GM12878 (cell line): ENCODE measurements at regions not wholly inside any gene's neighbourhood (a gene's known extent, or its start where the extent isn't known, plus 50 kb on each side); places are given as distances from the start of the nearest gene placed in this dataset.

ENCODE experiments used
- ATAC-seq: fragments of 200-7000 bp; cut with Tn5 transposase; 3 replicates; pipeline ENCODE4 v1.9.1; 2020; ENCODE audit warnings: mild to moderate bottlenecking, moderate library complexity
- BruUV-seq: library from RNA; stranded (reverse); fragments of 400-500 nt; replicated peaks from 2 replicates; lab custom pipeline; 2021; lab: Mats Ljungman, UMichigan
- CTCF ChIA-PET: fragments of 300-600 bp; sonication (Branson Sonifier 250); formaldehyde crosslinking; extraction: SDS; loops from one replicate; lab custom pipeline; 2021; ENCODE audit warnings: inconsistent platforms; lab: Yijun Ruan, JAX
- POLR2A ChIA-PET: fragments of 350-600 bp; formaldehyde crosslinking; extraction: SDS; loops from one replicate; lab custom pipeline; 2021; ENCODE audit warnings: inconsistent platforms; lab: Charles Lee
- RAD21 ChIA-PET: fragments of 300-600 bp; sonication (Branson Sonifier 250); formaldehyde crosslinking; loops from one replicate; lab custom pipeline; 2023; ENCODE audit warnings: antibody characterized with exemption; ENCODE audit not compliant: unreplicated experiment; lab: Charles Lee
- SMC1A ChIA-PET: fragments of 300-600 bp; sonication (Branson Sonifier 250); formaldehyde crosslinking; loops from one replicate; lab custom pipeline; 2023; ENCODE audit not compliant: unreplicated experiment, uncharacterized antibody; lab: Charles Lee
- DNase-seq: peaks from one replicate; pipeline ENCODE4 v3.0.0-alpha.2; 2011; ENCODE audit warnings: low read depth, low spot score
- FAIRE-seq: peaks from 3 replicates; lab custom pipeline; 2011; peaks lifted over from hg19 to GRCh38; lab: Jason Lieb, UNC
- H2AFZ ChIP-seq: 2 replicates; pipeline ENCODE4 v1.6.0; 2011; ENCODE audit warnings: low read depth, low read length, control low read depth; ENCODE audit not compliant: control insufficient read depth
- H3K27ac ChIP-seq: 2 replicates; pipeline ENCODE4 v1.5.1; 2011; ENCODE audit warnings: control low read depth; ENCODE audit not compliant: control insufficient read depth, insufficient read depth
- H3K27me3 ChIP-seq, 2 experiments: replicated peaks in 1 of 2; 2 replicates each; pipeline versions ENCODE4 v1.6.0 to v1.6.1; 2011; ENCODE audit warnings: low read length in 1 of 2; ENCODE audit not compliant: control insufficient read depth in 2 of 2, insufficient read depth in 2 of 2
- H3K36me3 ChIP-seq, 2 experiments: 2 replicates each; pipeline ENCODE4 v1.5.1; 2011; ENCODE audit warnings: low read length in 1 of 2; ENCODE audit not compliant: control insufficient read depth in 2 of 2, insufficient read depth in 2 of 2
- H3K4me1 ChIP-seq: 2 replicates; pipeline ENCODE4 v1.6.1; 2011; ENCODE audit warnings: mild to moderate bottlenecking, low read length, moderate library complexity, mixed read lengths; ENCODE audit not compliant: control insufficient read depth, insufficient read depth
- H3K4me2 ChIP-seq: 2 replicates; pipeline ENCODE4 v1.6.0; 2011; ENCODE audit warnings: control low read depth; ENCODE audit not compliant: control insufficient read depth, insufficient read depth
- H3K4me3 ChIP-seq: fragments of 200-600 bp; sonication (generic); 2 replicates; pipeline ENCODE4 v1.5.1; 2016
- H3K79me2 ChIP-seq: 2 replicates; pipeline ENCODE4 v1.6.0; 2011; ENCODE audit warnings: low read length; ENCODE audit not compliant: control insufficient read depth, insufficient read depth
- H3K9ac ChIP-seq: 2 replicates; pipeline ENCODE4 v1.8.0; 2011; ENCODE audit warnings: low read length, control low read depth, mixed read lengths; ENCODE audit not compliant: control insufficient read depth, insufficient read depth
- H3K9me3 ChIP-seq: replicated peaks from 3 replicates; pipeline ENCODE4 v1.5.1; 2011; ENCODE audit warnings: mild to moderate bottlenecking, low read length; ENCODE audit not compliant: control insufficient read depth, insufficient read depth
- H4K20me1 ChIP-seq: 2 replicates; pipeline ENCODE4 v1.6.0; 2011; ENCODE audit not compliant: control insufficient read depth, insufficient read depth
- MEF2A ChIP-seq: IDR thresholded peaks from 2 replicates; pipeline ENCODE4 v1.6.1; 2011; ENCODE audit warnings: low read depth, mild to moderate bottlenecking, low read length, moderate library complexity; ENCODE audit not compliant: insufficient read depth
- NFYB ChIP-seq: IDR thresholded peaks from 2 replicates; pipeline ENCODE4 v1.6.1; 2011; ENCODE audit warnings: low read depth, mild to moderate bottlenecking, low read length, improper control_type of control experiment, moderate library complexity; ENCODE audit not compliant: insufficient read depth
- POLR2AphosphoS5 ChIP-seq: IDR thresholded peaks from 2 replicates; pipeline ENCODE4 v1.6.1; 2011; ENCODE audit warnings: mild to moderate bottlenecking, low read length, inconsistent platforms
- RELA ChIP-seq: fragments of 450-650 bp; IDR thresholded peaks from 2 replicates; pipeline ENCODE4 v1.8.0; 2014; ENCODE audit warnings: borderline replicate concordance; ENCODE audit not compliant: partially characterized antibody
- ZNF687 ChIP-seq: fragments of 450-650 bp; IDR thresholded peaks from 2 replicates; pipeline ENCODE4 v1.6.1; 2017; ENCODE audit warnings: mild to moderate bottlenecking, moderate library complexity
- WGBS: methylation state at CpG from one replicate; pipeline ENCODE4 v1.1.6; 2016; ENCODE audit warnings: low lambda C conversion rate; ENCODE audit not compliant: insufficient replicate concordance, insufficient coverage; ENCODE audit errors: missing lambda C conversion rate; 5-methylcytosine and 5-hydroxymethylcytosine counted together
- in situ Hi-C: fragments of 300-500 bp; cut with MboI; formaldehyde crosslinking; loops from 9 replicates; pipeline ENCODE4 v1.14.3; 2018; ENCODE audit warnings: mixed read lengths
- intact Hi-C: fragments of 100-400 bp; cut with micrococcal nuclease; formaldehyde crosslinking; loops from one replicate; pipeline ENCODE4 v1.14.2; 2022; ENCODE audit not compliant: unreplicated experiment

GRCh38 chr4:116788723-116789122 is 296.7 kb downstream of the TRAM1L1 start:
- no peak overlapping the region for H3K4me3 ChIP-seq
- in situ Hi-C loops (no loop called here), intact Hi-C loops (no loop called here)
- ChIA-PET CTCF (no interaction called here), SMC1A (no interaction called here), POLR2A (no interaction called here), RAD21 (no interaction called here)
- no peaks in the 10 kb centered on the region for H3K79me2 ChIP-seq
- BruUV-seq, result no TSS peak
- no peak for TF ChIP-seq RELA
- TF ChIP-seq ZNF687, result no peak
- no peak for TF ChIP-seq NFYB
- no peak for TF ChIP-seq POLR2AphosphoS5
- no peak for TF ChIP-seq MEF2A
- H3K9ac ChIP-seq, result no peak overlapping the region
- H3K4me1 ChIP-seq, result no peaks in the 10 kb centered on the region
- H4K20me1 ChIP-seq, result no peaks in the 10 kb centered on the region
- FAIRE-seq, result no peak
- H3K36me3 ChIP-seq, result no peaks in the 10 kb centered on the region
- 57% methylated on average over 2 of the region's 2 CpGs for WGBS
- ATAC-seq, result no peak
- H3K9me3 ChIP-seq, result no peaks in the 10 kb centered on the region
- H3K4me2 ChIP-seq, result no peak overlapping the region
- DNase-seq, result no peak
- H2AFZ ChIP-seq, result no peak overlapping the region
- no peaks in the 10 kb centered on the region for H3K27me3 ChIP-seq
- H3K27ac ChIP-seq, result no peak overlapping the region
